ENCODE measurements at regions not wholly inside any gene's neighbourhood (a gene's known extent, or its start where the extent isn't known, plus 50 kb on each side); places are given as distances from the start of the nearest gene placed in this dataset.
"Not testable (repeated sequence)": the region's sequence is repeated elsewhere in the genome, so short reads cannot be mapped to it uniquely, and the experiment has no call there.

GRCh38 chr11:112519751-112520150 lies 259.1 kb upstream of the PLET1 start:
- no peak for DNase-seq

- DNase-seq = no peak
Observed at GRCh38 chr11:112520354-112520753, 259.7 kb upstream of the PLET1 start.

- no peak for DNase-seq
Observed at GRCh38 chr11:112522536-112522935, 261.9 kb upstream of the PLET1 start.

GRCh38 chr11:112523031-112523430 lies 262.4 kb upstream of the PLET1 start:
- DNase-seq = no peak

- no peak for DNase-seq
Observed at GRCh38 chr11:112523477-112523876, 262.8 kb upstream of the PLET1 start.

GRCh38 chr11:112523951-112524350 lies 263.3 kb upstream of the PLET1 start:
- DNase-seq = no peak

- DNase-seq = no peak
Observed at GRCh38 chr11:112524798-112525197, 264.1 kb upstream of the PLET1 start.

GRCh38 chr11:112525270-112525669 lies 264.6 kb upstream of the PLET1 start:
- no peak for DNase-seq

- DNase-seq = no peak
Observed at GRCh38 chr11:112525844-112526590, 265.4 kb upstream of the PLET1 start.

- DNase-seq = no peak
Observed at GRCh38 chr11:112526699-112527416, 266.2 kb upstream of the PLET1 start.

- DNase-seq = no peak
Observed at GRCh38 chr11:112529071-112529470, 268.4 kb upstream of the PLET1 start.

- DNase-seq = no peak
Observed at GRCh38 chr11:112532506-112532905, 271.8 kb upstream of the PLET1 start.

- DNase-seq = no peak
Observed at GRCh38 chr11:112533682-112534081, 273.0 kb upstream of the PLET1 start.

GRCh38 chr11:112534208-112534607 lies 273.5 kb upstream of the PLET1 start:
- no peak for DNase-seq

- DNase-seq = no peak
Observed at GRCh38 chr11:112537026-112537425, 276.4 kb upstream of the PLET1 start.

GRCh38 chr11:112537846-112538330 lies 277.2 kb upstream of the PLET1 start:
- no peak for DNase-seq

- no peak for DNase-seq
Observed at GRCh38 chr11:112538534-112539280, 278.0 kb upstream of the PLET1 start.

- not testable (repeated sequence) for DNase-seq
Observed at GRCh38 chr11:112539281-112539555, 278.6 kb upstream of the PLET1 start.

- no peak for DNase-seq
Observed at GRCh38 chr11:112539741-112540140, 279.1 kb upstream of the PLET1 start.

- no peak for DNase-seq
Observed at GRCh38 chr11:112540261-112540660, 279.6 kb upstream of the PLET1 start.

GRCh38 chr11:112541140-112542046 lies 280.7 kb upstream of the PLET1 start:
- no peak for DNase-seq

- DNase-seq = no peak
Observed at GRCh38 chr11:112542479-112542878, 281.8 kb upstream of the PLET1 start.

- DNase-seq = no peak
Observed at GRCh38 chr11:112543390-112543789, 282.7 kb upstream of the PLET1 start.
